GM20000 (cell line): ENCODE measurements at regions not wholly inside any gene's neighbourhood (a gene's known extent, or its start where the extent isn't known, plus 50 kb on each side); places are given as distances from the start of the nearest gene placed in this dataset.

Experiments used
- DNase-seq: peaks from one replicate; pipeline ENCODE4 v3.0.0; 2012; ENCODE audit warnings: low spot score
- TF ChIP-seq, protein P1 (sequence below): IDR thresholded peaks from 2 replicates; pipeline ENCODE4 v1.5.1; 2012; ENCODE audit warnings: mild to moderate bottlenecking, control low read depth; ENCODE audit errors: extremely low read depth, missing control alignments

- DNase-seq, result no peak
- TF ChIP-seq, protein P1, sequence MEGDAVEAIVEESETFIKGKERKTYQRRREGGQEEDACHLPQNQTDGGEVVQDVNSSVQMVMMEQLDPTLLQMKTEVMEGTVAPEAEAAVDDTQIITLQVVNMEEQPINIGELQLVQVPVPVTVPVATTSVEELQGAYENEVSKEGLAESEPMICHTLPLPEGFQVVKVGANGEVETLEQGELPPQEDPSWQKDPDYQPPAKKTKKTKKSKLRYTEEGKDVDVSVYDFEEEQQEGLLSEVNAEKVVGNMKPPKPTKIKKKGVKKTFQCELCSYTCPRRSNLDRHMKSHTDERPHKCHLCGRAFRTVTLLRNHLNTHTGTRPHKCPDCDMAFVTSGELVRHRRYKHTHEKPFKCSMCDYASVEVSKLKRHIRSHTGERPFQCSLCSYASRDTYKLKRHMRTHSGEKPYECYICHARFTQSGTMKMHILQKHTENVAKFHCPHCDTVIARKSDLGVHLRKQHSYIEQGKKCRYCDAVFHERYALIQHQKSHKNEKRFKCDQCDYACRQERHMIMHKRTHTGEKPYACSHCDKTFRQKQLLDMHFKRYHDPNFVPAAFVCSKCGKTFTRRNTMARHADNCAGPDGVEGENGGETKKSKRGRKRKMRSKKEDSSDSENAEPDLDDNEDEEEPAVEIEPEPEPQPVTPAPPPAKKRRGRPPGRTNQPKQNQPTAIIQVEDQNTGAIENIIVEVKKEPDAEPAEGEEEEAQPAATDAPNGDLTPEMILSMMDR, result no peak
Observed at GRCh38 chrX:13373027-13373426, 53.2 kb upstream of the ATXN3L start.

GRCh38 chrX:13372203-13372980 lies 52.5 kb upstream of the ATXN3L start:
- DNase-seq, result no peak
- TF ChIP-seq, protein P1, result no peak

- TF ChIP-seq, protein P1, result no peak
Observed at GRCh38 chrX:13371186-13371585, 51.3 kb upstream of the ATXN3L start.

DNA sequence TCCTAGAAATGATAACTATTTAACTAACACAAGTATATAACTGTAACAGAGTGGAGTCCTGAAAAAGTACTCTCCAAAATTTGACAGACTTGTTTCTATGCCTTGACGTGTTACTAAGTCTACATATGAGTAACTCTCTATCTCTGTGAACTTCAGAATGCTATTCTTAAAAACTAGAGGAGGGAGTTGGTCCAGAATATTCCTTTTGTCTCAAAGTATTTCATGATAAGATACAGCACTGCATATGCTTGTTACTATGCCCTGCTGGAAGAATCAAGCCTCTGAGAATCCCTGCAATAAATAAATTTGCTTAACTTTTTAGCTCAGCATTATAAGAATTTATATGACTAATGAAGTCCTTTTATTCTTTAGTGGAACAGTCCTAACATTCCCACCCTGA lies 50.9 kb upstream of the ATXN3L start:
- DNase-seq, result no peak
- TF ChIP-seq, protein P1, result no peak

More at GRCh38 chrX:13371186-13371585, 51.3 kb upstream of the ATXN3L start:
- DNase-seq, result no peak
